Stimulated activated naive CD8-positive, alpha-beta T cell treated with anti-CD3 and anti-CD28 coated beads, Interleukin-15, amount 100 ng/mL, for 72 hours (primary cell): ENCODE measurements at regions not wholly inside any gene's neighbourhood (a gene's known extent, or its start where the extent isn't known, plus 50 kb on each side); places are given as distances from the start of the nearest gene placed in this dataset.

Source experiments
- ATAC-seq: fragments of 150-1000 bp; cut with Tn5 transposase; 2 replicates; pipeline ENCODE4 v1.10.0; 2021; ENCODE audit warnings: mild to moderate bottlenecking, moderate library complexity
- DNase-seq, 2 donors: peaks; one replicate each; pipeline ENCODE4 v3.0.0; 2021 to 2022
- H3K27ac Mint-ChIP-seq, 2 donors: one replicate each; pipeline ENCODE4 v1.8.0; 2022; ENCODE audit warnings: mild to moderate bottlenecking in 2 of 2, mixed read lengths in 2 of 2, moderate library complexity in 2 of 2
- H3K27me3 Mint-ChIP-seq: one replicate; pipeline ENCODE4 v1.8.0; 2022; ENCODE audit warnings: mixed read lengths
- H3K4me1 Mint-ChIP-seq: one replicate; pipeline ENCODE4 v1.8.0; 2022; ENCODE audit warnings: mild to moderate bottlenecking, mixed read lengths
- H3K4me3 Mint-ChIP-seq, 2 donors: one replicate each; pipeline ENCODE4 v1.8.0; 2022; ENCODE audit warnings: mild to moderate bottlenecking in 2 of 2, mixed read lengths in 2 of 2, moderate library complexity in 1 of 2
- H3K9me3 Mint-ChIP-seq, 2 donors: one replicate each; pipeline ENCODE4 v1.8.0; 2022; ENCODE audit warnings: mixed read lengths in 2 of 2

DNA sequence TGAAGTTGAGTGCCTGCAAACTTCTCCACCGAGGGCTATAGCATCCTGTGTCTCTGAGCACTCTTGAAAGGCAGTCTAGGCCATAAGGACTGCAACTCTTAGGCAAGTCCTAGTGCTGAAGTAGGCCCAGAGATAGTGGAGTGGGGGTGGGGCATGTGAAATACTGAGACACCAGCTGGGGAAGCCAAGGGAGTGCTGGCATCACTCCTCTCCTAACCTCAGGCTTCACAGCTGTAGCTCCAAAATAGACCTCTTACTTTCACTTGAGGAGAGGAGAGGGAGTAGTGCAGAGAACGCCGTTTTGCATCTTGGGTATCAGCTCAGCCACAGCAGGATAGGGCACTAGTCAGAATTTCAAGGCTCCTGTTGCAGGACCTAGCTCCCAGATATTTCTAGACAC is 56.2 kb upstream of the CYSLTR1 start:
- H3K9me3 Mint-ChIP-seq: peaks cover 5 to 8% of the 10 kb centered on the region in 2 donors
- no peaks in the 10 kb centered on the region for H3K27me3 Mint-ChIP-seq
- no peak overlapping the region for H3K4me3 Mint-ChIP-seq
- H3K27ac Mint-ChIP-seq: no peak overlapping the region
- no peaks in the 10 kb centered on the region for H3K4me1 Mint-ChIP-seq
- ATAC-seq (no peak), DNase-seq (no peak)

DNA sequence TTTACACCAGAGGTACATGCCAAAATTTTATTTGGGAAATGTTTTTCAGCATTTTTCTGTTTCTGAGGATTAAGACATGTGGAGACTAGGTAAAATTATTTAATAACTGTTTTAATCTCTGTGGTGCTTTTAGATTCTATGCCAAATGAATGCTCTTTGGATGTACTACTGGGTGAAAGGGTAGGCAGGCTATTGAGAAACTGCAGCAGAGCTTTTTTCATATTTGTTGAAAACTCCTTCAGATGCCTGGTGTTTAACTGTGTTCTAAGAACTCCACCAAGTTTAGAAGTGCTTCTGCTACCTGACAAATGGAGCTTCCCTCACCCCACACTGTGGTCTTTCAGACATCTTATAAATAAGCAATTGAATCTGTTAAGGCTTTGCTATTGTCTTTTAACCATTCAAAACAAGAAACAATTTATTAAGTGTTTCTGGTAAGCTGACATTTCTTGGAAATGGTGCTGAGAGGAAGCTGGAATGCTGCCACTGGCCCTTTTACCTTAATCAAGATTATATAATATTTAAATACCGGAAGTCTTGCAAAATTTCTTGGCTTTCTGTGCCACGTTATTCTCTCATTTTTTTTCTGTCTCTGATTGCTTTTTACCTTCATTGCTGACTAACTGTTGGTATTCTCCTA is 51.2 kb upstream of the CYSLTR1 start:
- Mint-ChIP-seq H3K4me3 (no peak overlapping the region), H3K4me1 (peaks cover 13% of the 10 kb centered on the region), H3K27ac (no peak overlapping the region), H3K9me3 (no peaks in the 10 kb centered on the region), H3K27me3 (no peaks in the 10 kb centered on the region)
- ATAC-seq (no peak), DNase-seq (no peak)
